Endothelial cell (in vitro differentiated cells): ENCODE measurements at regions not wholly inside any gene's neighbourhood (a gene's known extent, or its start where the extent isn't known, plus 50 kb on each side); places are given as distances from the start of the nearest gene placed in this dataset.

ENCODE experiments used
- DNase-seq: peaks from one replicate; pipeline ENCODE4 v3.0.0; 2021; ENCODE audit warnings: low spot score
- H3K27ac Mint-ChIP-seq: one replicate; pipeline ENCODE4 v1.8.0; 2021; ENCODE audit warnings: mixed read lengths, inconsistent platforms; ENCODE audit not compliant: unreplicated experiment
- H3K27me3 Mint-ChIP-seq: one replicate; pipeline ENCODE4 v1.8.0; 2021; ENCODE audit warnings: mild to moderate bottlenecking, moderate library complexity, mixed read lengths, inconsistent platforms; ENCODE audit not compliant: unreplicated experiment
- H3K36me3 Mint-ChIP-seq: one replicate; pipeline ENCODE4 v1.8.0; 2021; ENCODE audit warnings: mild to moderate bottlenecking, low read depth, mixed read lengths, inconsistent platforms; ENCODE audit not compliant: unreplicated experiment
- H3K4me1 Mint-ChIP-seq: one replicate; pipeline ENCODE4 v1.8.0; 2021; ENCODE audit warnings: mild to moderate bottlenecking, mixed read lengths, inconsistent platforms; ENCODE audit not compliant: unreplicated experiment
- H3K4me3 Mint-ChIP-seq: one replicate; pipeline ENCODE4 v1.8.0; 2021; ENCODE audit warnings: mild to moderate bottlenecking, mixed read lengths, inconsistent platforms; ENCODE audit not compliant: unreplicated experiment
- H3K9me3 Mint-ChIP-seq: one replicate; pipeline ENCODE4 v1.8.0; 2021; ENCODE audit warnings: mixed read lengths, inconsistent platforms; ENCODE audit not compliant: unreplicated experiment
- TF ChIP-seq, protein P1 (sequence below): fragments of 200-600 bp; sonication (generic); IDR thresholded peaks from one replicate; pipeline ENCODE4 v1.5.0; 2021; ENCODE audit warnings: antibody characterized with exemption; ENCODE audit not compliant: unreplicated experiment

DNA sequence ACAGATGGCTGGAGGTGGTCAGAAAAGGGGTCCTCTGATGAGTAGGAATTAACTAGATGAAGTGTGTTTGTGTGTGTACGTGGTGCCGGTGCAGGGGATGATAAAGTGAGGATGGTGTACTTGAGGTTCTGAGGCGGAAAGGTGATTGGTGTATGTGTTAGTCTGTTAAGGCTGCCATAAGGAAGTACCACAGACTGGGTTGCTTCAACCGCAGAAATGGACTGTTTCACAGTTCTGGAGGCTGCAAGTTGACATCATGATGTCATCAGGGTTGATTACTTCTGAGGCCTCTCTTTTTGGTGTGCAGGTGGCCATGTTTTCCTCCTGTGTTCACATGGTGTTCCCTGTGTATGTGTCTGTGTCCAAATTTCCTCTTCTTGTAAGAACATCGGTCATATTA lies 202.4 kb upstream of the RGMA start:
- Mint-ChIP-seq H3K9me3 (no peaks in the 10 kb centered on the region), H3K36me3 (no peaks in the 10 kb centered on the region), H3K4me3 (no peak overlapping the region), H3K27ac (no peak overlapping the region), H3K27me3 (peaks cover 4% of the 10 kb centered on the region), H3K4me1 (peaks cover 4% of the 10 kb centered on the region)
- TF ChIP-seq, protein P1, sequence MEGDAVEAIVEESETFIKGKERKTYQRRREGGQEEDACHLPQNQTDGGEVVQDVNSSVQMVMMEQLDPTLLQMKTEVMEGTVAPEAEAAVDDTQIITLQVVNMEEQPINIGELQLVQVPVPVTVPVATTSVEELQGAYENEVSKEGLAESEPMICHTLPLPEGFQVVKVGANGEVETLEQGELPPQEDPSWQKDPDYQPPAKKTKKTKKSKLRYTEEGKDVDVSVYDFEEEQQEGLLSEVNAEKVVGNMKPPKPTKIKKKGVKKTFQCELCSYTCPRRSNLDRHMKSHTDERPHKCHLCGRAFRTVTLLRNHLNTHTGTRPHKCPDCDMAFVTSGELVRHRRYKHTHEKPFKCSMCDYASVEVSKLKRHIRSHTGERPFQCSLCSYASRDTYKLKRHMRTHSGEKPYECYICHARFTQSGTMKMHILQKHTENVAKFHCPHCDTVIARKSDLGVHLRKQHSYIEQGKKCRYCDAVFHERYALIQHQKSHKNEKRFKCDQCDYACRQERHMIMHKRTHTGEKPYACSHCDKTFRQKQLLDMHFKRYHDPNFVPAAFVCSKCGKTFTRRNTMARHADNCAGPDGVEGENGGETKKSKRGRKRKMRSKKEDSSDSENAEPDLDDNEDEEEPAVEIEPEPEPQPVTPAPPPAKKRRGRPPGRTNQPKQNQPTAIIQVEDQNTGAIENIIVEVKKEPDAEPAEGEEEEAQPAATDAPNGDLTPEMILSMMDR = no peak
- no peak for DNase-seq

DNA sequence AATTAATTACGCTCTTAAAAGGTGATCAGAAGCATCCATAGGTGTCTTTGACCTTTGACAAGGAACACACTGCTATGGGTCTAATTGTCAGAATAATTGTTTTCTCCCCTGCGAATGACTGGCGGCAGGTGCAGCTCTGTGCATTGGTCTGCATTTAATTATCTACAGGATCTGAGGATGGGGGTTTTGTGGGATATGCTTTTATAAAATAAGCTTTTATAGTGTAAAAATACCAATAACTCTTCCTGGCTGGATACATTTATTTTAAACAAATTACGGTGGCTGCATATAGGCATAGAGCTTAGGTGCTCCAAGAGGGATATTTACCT lies 201.6 kb upstream of the RGMA start:
- Mint-ChIP-seq H3K27me3 (peaks cover 2% of the 10 kb centered on the region), H3K27ac (no peak overlapping the region), H3K4me3 (no peak overlapping the region), H3K4me1 (peaks cover 4% of the 10 kb centered on the region), H3K9me3 (no peaks in the 10 kb centered on the region), H3K36me3 (no peaks in the 10 kb centered on the region)
- TF ChIP-seq, protein P1 = no peak
- no peak for DNase-seq

DNA sequence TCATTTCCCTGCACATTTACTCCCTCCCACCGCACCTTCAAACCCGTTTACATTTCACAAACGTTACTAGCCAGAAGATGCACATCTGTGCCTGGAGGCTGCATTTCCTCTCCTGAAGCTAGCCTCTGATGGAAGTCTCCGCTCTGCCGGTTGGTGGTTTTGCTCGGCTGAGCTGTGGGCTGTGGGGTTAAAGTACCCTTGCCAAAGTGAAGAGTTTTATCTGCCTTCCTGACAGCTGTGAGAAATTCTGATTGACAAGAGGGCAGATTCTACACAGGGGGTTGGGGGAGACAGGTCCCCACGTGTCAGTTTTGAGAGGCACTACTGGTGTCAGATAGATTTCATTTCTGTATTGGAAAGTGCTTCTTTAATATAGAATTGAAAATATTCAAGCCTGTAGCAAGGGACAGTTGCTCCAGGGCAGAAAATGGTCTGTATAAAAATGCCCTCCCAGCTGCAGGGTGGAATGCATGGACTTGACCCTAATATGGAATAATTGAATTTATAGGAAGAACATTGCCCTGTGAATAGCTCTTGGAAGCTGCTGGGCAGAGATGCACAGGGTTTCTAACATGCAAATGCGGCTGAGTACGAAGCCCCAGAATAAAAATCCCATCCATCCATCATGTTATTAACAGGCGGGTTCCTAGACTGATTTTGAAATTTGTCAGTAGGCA lies 201.1 kb upstream of the RGMA start:
- Mint-ChIP-seq H3K27ac (no peak overlapping the region), H3K36me3 (no peaks in the 10 kb centered on the region), H3K9me3 (no peaks in the 10 kb centered on the region), H3K4me1 (peaks cover 4% of the 10 kb centered on the region), H3K4me3 (no peak overlapping the region), H3K27me3 (peaks cover 2% of the 10 kb centered on the region)
- DNase-seq = no peak
- TF ChIP-seq, protein P1 = no peak

DNA sequence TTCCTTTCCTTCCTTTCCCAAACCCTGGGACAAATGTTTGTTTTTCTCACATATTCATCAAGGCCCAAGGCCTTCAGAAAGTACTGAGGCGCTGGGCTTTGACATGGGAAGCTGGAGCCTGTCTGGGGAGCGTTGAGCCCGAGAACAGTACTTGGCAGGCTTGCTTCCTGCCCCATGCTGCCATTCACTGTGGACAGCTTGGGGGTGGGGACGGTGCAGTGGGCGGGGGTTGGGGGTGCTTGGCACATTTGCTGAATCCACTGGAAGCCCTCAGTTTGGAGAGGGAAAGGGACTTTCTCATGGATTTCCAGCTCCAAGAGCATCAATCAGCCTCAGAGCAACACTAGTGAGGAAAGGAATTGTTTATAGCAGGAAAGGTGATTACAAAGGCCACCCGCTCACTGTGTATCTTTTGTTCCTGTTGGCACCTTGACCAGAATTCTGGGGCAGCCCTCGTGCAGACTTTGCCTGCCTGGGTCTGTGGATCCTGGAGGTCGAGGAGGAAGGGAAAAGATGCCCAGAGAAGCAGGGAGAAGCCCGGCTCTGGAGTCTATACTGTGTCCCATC lies 199.8 kb upstream of the RGMA start:
- Mint-ChIP-seq H3K4me1 (peaks cover 4% of the 10 kb centered on the region), H3K27ac (no peak overlapping the region), H3K4me3 (no peak overlapping the region), H3K27me3 (peaks cover 2% of the 10 kb centered on the region), H3K9me3 (no peaks in the 10 kb centered on the region), H3K36me3 (no peaks in the 10 kb centered on the region)
- TF ChIP-seq, protein P1 = no peak
- DNase-seq = no peak

DNA sequence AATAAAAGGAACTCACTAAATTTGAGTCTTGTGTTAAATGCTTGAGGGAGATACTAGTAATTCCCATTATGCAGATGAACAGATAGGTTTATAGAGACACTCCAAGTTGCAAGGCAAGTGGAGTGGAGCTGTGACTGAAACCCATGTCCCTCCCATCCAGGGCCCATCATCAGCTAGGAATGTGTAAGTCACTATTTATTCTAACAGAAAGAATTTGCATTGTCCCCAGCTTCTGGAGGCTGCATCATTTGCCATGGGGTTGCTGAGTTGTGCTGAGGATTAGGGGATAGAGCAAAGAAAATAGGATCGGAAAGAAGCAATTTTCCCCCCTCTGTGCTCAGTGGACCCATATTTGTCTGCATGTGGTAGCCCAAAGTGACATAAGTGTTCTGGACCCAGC lies 197.4 kb upstream of the RGMA start:
- H3K4me1 Mint-ChIP-seq = peaks cover 4% of the 10 kb centered on the region
- no peaks in the 10 kb centered on the region for H3K9me3 Mint-ChIP-seq
- H3K4me3 Mint-ChIP-seq = no peak overlapping the region
- TF ChIP-seq, protein P1 = no peak
- no peaks in the 10 kb centered on the region for H3K36me3 Mint-ChIP-seq
- H3K27ac Mint-ChIP-seq = no peak overlapping the region
- H3K27me3 Mint-ChIP-seq = peaks cover 2% of the 10 kb centered on the region
- DNase-seq = no peak
